IMR-90 (cell line): ENCODE measurements at regions not wholly inside any gene's neighbourhood (a gene's known extent, or its start where the extent isn't known, plus 50 kb on each side); places are given as distances from the start of the nearest gene placed in this dataset.

Experiments used
- ATAC-seq: fragments of 200-7000 bp; cut with Tn5 transposase; 2 replicates; pipeline ENCODE4 v1.9.1; 2020; ENCODE audit warnings: low read depth, mild to moderate bottlenecking, moderate library complexity
- BruUV-seq: library from RNA; stranded (reverse); fragments of 400-500 nt; replicated peaks from 2 replicates; lab custom pipeline; 2021; lab: Mats Ljungman, UMichigan
- CTCF ChIA-PET: fragments of 300-600 bp; formaldehyde crosslinking; extraction: SDS; loops from one replicate; lab custom pipeline; 2021; ENCODE audit warnings: antibody characterized with exemption; lab: Yijun Ruan, JAX
- POLR2A ChIA-PET: fragments of 300-600 bp; sonication (Branson Sonifier 250); formaldehyde crosslinking; loops from one replicate; lab custom pipeline; 2022; ENCODE audit warnings: antibody characterized with exemption; ENCODE audit not compliant: unreplicated experiment; lab: Charles Lee
- DNase-seq: peaks from one replicate; pipeline ENCODE4 v3.0.0; 2013
- H2AFZ ChIP-seq: replicated peaks from 2 replicates; pipeline ENCODE3; 2013; ENCODE audit warnings: low read length, mild to moderate bottlenecking; ENCODE audit not compliant: poor library complexity
- H2AK5ac ChIP-seq: 2 replicates; pipeline ENCODE4 v1.6.1; 2013; ENCODE audit warnings: low read depth, low read length, inconsistent platforms
- H2AK9ac ChIP-seq: replicated peaks from 2 replicates; pipeline ENCODE3; 2013; ENCODE audit warnings: mild to moderate bottlenecking, low read depth, low read length, moderate library complexity; ENCODE audit not compliant: poor library complexity
- H2BK120ac ChIP-seq: 2 replicates; pipeline ENCODE4 v1.6.1; 2013; ENCODE audit warnings: low read depth, low read length, inconsistent platforms
- H2BK15ac ChIP-seq: 3 replicates; pipeline ENCODE4 v1.6.1; 2013; ENCODE audit warnings: low read depth, low read length, inconsistent platforms
- H2BK20ac ChIP-seq: 2 replicates; pipeline ENCODE4 v1.6.1; 2013; ENCODE audit warnings: low read depth, mild to moderate bottlenecking, inconsistent platforms, low read length, moderate library complexity
- H2BK5ac ChIP-seq: 2 replicates; pipeline ENCODE4 v1.6.1; 2013; ENCODE audit warnings: mild to moderate bottlenecking, low read depth, low read length, inconsistent platforms; ENCODE audit not compliant: poor library complexity, severe bottlenecking
- H3K14ac ChIP-seq: replicated peaks from 2 replicates; pipeline ENCODE4 v1.6.1; 2013; ENCODE audit warnings: low read depth, low read length, inconsistent platforms
- H3K18ac ChIP-seq: 2 replicates; pipeline ENCODE4 v1.6.1; 2013; ENCODE audit warnings: low read depth, low read length, control low read depth
- H3K23ac ChIP-seq: 2 replicates; pipeline ENCODE4 v1.6.1; 2013; ENCODE audit warnings: low read depth, low read length, inconsistent platforms
- H3K27ac ChIP-seq: 2 replicates; pipeline ENCODE4 v1.5.1; 2013; ENCODE audit warnings: mild to moderate bottlenecking, control low read depth, low read length; ENCODE audit not compliant: insufficient read depth
- H3K27me3 ChIP-seq: 2 replicates; pipeline ENCODE4 v1.6.1; 2013; ENCODE audit warnings: low read length; ENCODE audit not compliant: control insufficient read depth, insufficient read depth
- H3K36me3 ChIP-seq: 2 replicates; pipeline ENCODE4 v1.6.1; 2013; ENCODE audit warnings: low read length, mixed read lengths; ENCODE audit not compliant: control insufficient read depth, insufficient read depth
- H3K4ac ChIP-seq: 2 replicates; pipeline ENCODE4 v1.6.1; 2013; ENCODE audit warnings: low read depth, low read length, inconsistent platforms
- H3K4me1 ChIP-seq: 2 replicates; pipeline ENCODE4 v1.6.1; 2013; ENCODE audit warnings: low read length, mixed read lengths; ENCODE audit not compliant: control insufficient read depth, insufficient read depth
- H3K4me2 ChIP-seq: 2 replicates; pipeline ENCODE4 v1.6.1; 2013; ENCODE audit warnings: low read depth, mild to moderate bottlenecking, control low read depth, low read length, moderate library complexity
- H3K4me3 ChIP-seq: 2 replicates; pipeline ENCODE4 v1.5.1; 2013; ENCODE audit warnings: low read depth, mild to moderate bottlenecking, control low read depth, low read length, moderate library complexity; ENCODE audit not compliant: insufficient read depth
- H3K56ac ChIP-seq: 2 replicates; pipeline ENCODE4 v1.6.1; 2013; ENCODE audit warnings: low read length, inconsistent platforms; ENCODE audit not compliant: insufficient read depth; ENCODE audit errors: extremely low read depth
- H3K79me1 ChIP-seq, 2 experiments: 2 replicates each; pipeline ENCODE4 v1.6.1; 2013; ENCODE audit warnings: low read length in 2 of 2, inconsistent platforms in 1 of 2, low read depth in 1 of 2
- H3K9ac ChIP-seq: 2 replicates; pipeline ENCODE4 v1.6.1; 2013; ENCODE audit warnings: low read depth, low read length, control low read depth
- H3K9me1 ChIP-seq: 2 replicates; pipeline ENCODE4 v1.6.1; 2013; ENCODE audit warnings: low read length, inconsistent platforms; ENCODE audit not compliant: insufficient read depth
- H3K9me3 ChIP-seq: 2 replicates; pipeline ENCODE4 v1.6.1; 2013; ENCODE audit warnings: low read length; ENCODE audit not compliant: control insufficient read depth, insufficient read depth
- H4K20me1 ChIP-seq: 2 replicates; pipeline ENCODE4 v1.6.1; 2013; ENCODE audit warnings: low read length, inconsistent platforms; ENCODE audit not compliant: insufficient read depth
- H4K5ac ChIP-seq: 2 replicates; pipeline ENCODE4 v1.6.1; 2013; ENCODE audit warnings: mild to moderate bottlenecking, low read depth, low read length, control low read depth
- H4K8ac ChIP-seq, 2 experiments: 2 replicates each; pipeline ENCODE4 v1.6.1; 2013; ENCODE audit warnings: low read depth in 2 of 2, low read length in 2 of 2, control low read depth in 1 of 2, inconsistent platforms in 1 of 2
- H4K91ac ChIP-seq: 2 replicates; pipeline ENCODE4 v1.6.1; 2013; ENCODE audit warnings: low read depth, low read length, inconsistent platforms; ENCODE audit not compliant: insufficient read depth
- BHLHE40 ChIP-seq: fragments of 150-350 bp; IDR thresholded peaks from 2 replicates; pipeline ENCODE4 v1.6.1; 2016; ENCODE audit warnings: mild to moderate bottlenecking, low read depth, low read length
- CHD1 ChIP-seq: IDR thresholded peaks from 2 replicates; pipeline ENCODE4 v1.6.1; 2012; ENCODE audit warnings: low read depth, low read length, improper control_type of control experiment
- CTCF ChIP-seq: conservative IDR thresholded peaks from 2 replicates; pipeline ENCODE4 v1.5.1; 2012; ENCODE audit warnings: mild to moderate bottlenecking, low read depth, low read length, improper control_type of control experiment
- ELK1 ChIP-seq: fragments of 150-350 bp; IDR thresholded peaks from 2 replicates; pipeline ENCODE4 v1.6.1; 2016; ENCODE audit warnings: low read depth, mild to moderate bottlenecking, low read length, moderate library complexity, borderline replicate concordance
- FOS ChIP-seq: fragments of 150-350 bp; IDR thresholded peaks from 2 replicates; pipeline ENCODE4 v1.6.1; 2016; ENCODE audit warnings: low read depth, low read length
- MAFK ChIP-seq: IDR thresholded peaks from 2 replicates; pipeline ENCODE4 v1.6.1; 2012; ENCODE audit warnings: low read depth, low read length, improper control_type of control experiment
- MAZ ChIP-seq: IDR thresholded peaks from 2 replicates; pipeline ENCODE4 v1.6.1; 2012; ENCODE audit warnings: low read depth, mild to moderate bottlenecking, low read length, improper control_type of control experiment, moderate library complexity, borderline replicate concordance
- MXI1 ChIP-seq: IDR thresholded peaks from 2 replicates; pipeline ENCODE4 v1.6.1; 2012; ENCODE audit warnings: low read depth, mild to moderate bottlenecking, low read length, moderate library complexity, borderline replicate concordance
- NFE2L2 ChIP-seq: fragments of 150-350 bp; IDR thresholded peaks from 2 replicates; pipeline ENCODE4 v1.6.1; 2016; ENCODE audit warnings: low read depth, mild to moderate bottlenecking, low read length
- POLR2A ChIP-seq: IDR thresholded peaks from 2 replicates; pipeline ENCODE4 v1.6.1; 2012; ENCODE audit warnings: mild to moderate bottlenecking, low read depth, low read length
- RAD21 ChIP-seq: IDR thresholded peaks from 2 replicates; pipeline ENCODE4 v1.6.1; 2012; ENCODE audit warnings: low read length, improper control_type of control experiment
- RCOR1 ChIP-seq: IDR thresholded peaks from 2 replicates; pipeline ENCODE4 v1.6.1; 2012; ENCODE audit warnings: mild to moderate bottlenecking, low read length, improper control_type of control experiment; ENCODE audit not compliant: insufficient replicate concordance
- RFX5 ChIP-seq: IDR thresholded peaks from 2 replicates; pipeline ENCODE4 v1.8.0; 2012; ENCODE audit warnings: low read depth, mild to moderate bottlenecking, low read length, moderate library complexity
- SMC3 ChIP-seq: fragments of 150-350 bp; IDR thresholded peaks from 2 replicates; pipeline ENCODE4 v1.6.1; 2016; ENCODE audit warnings: low read depth, mild to moderate bottlenecking, antibody characterized with exemption, low read length, moderate library complexity
- USF2 ChIP-seq: fragments of 150-350 bp; IDR thresholded peaks from 2 replicates; pipeline ENCODE4 v1.6.1; 2017; ENCODE audit warnings: mild to moderate bottlenecking, antibody characterized with exemption, low read length, low read depth
- WGBS, 2 experiments: methylation state at CpG; one replicate each; pipeline versions ENCODE4 v1.1.5 to v1.1.7; 2013; ENCODE audit warnings: missing lambda C conversion rate in 2 of 2; ENCODE audit not compliant: insufficient read length in 1 of 2; ENCODE audit errors: extremely low coverage in 2 of 2; 5-methylcytosine and 5-hydroxymethylcytosine counted together
- dilution Hi-C: fragments of 300-500 bp; cut with HindIII; formaldehyde crosslinking; loops from one replicate; pipeline ENCODE4 v1.14.3; 2018; ENCODE audit warnings: low sequenced_read_pairs; ENCODE audit not compliant: unreplicated experiment
- in situ Hi-C: fragments of 300-500 bp; cut with MboI; formaldehyde crosslinking; loops from 3 replicates; pipeline ENCODE4 v1.14.3; 2019; ENCODE audit warnings: low sequenced_read_pairs, inconsistent platforms, mixed read lengths
- intact Hi-C: fragments of 100-400 bp; cut with micrococcal nuclease; formaldehyde crosslinking; loops from 2 replicates; pipeline ENCODE4 v1.10.0; 2022

GRCh38 chr4:175971388-175972179, 94.1 kb upstream of the WDR17 start:
- H3K9ac ChIP-seq = no peak overlapping the region
- WGBS, 2 experiments = 20 to 100% methylated on average over 1 to 3 of the region's 11 CpGs
- DNase-seq (no peak), ATAC-seq (no peak)
- no peaks in the 10 kb centered on the region for H4K20me1 ChIP-seq
- no peaks in the 10 kb centered on the region for H3K36me3 ChIP-seq
- H3K4ac ChIP-seq = no peak overlapping the region
- H3K56ac ChIP-seq = no peak overlapping the region
- H4K91ac ChIP-seq = no peak overlapping the region
- no peak overlapping the region for H2BK15ac ChIP-seq
- in situ Hi-C loops = no loop called here
- no peak overlapping the region for H3K14ac ChIP-seq
- no TSS peak for BruUV-seq
- H3K4me2 ChIP-seq = no peak overlapping the region; the same call in 1 of the 2 replicates
- H3K9me3 ChIP-seq = no peaks in the 10 kb centered on the region
- H2BK120ac ChIP-seq = no peak overlapping the region
- no peaks in the 10 kb centered on the region for H3K27me3 ChIP-seq
- no peak overlapping the region for H2AK9ac ChIP-seq
- intact Hi-C loops = no loop called here
- no peaks in the 10 kb centered on the region for H3K9me1 ChIP-seq
- H3K4me3 ChIP-seq = no peak overlapping the region
- H3K79me1 ChIP-seq = no peaks in the 10 kb centered on the region
- TF ChIP-seq SMC3 = no peak
- no peak for TF ChIP-seq NFE2L2
- TF ChIP-seq MAZ = no peak
- no peak for TF ChIP-seq MXI1
- no peak for TF ChIP-seq RCOR1
- TF ChIP-seq POLR2A = no peak
- TF ChIP-seq RAD21 = no peak
- TF ChIP-seq FOS = no peak
- TF ChIP-seq CHD1 = no peak
- TF ChIP-seq RFX5 = no peak
- TF ChIP-seq BHLHE40 = no peak
- no peak for TF ChIP-seq ELK1
- TF ChIP-seq MAFK = no peak
- TF ChIP-seq USF2 = no peak
- TF ChIP-seq CTCF = no peak
- no peak overlapping the region for H2BK20ac ChIP-seq
- no peak overlapping the region for H2AK5ac ChIP-seq
- no peak overlapping the region for H3K18ac ChIP-seq
- no peak overlapping the region for H4K5ac ChIP-seq
- H2BK5ac ChIP-seq = no peak overlapping the region
- H2AFZ ChIP-seq = no peak overlapping the region
- no peak overlapping the region for H3K23ac ChIP-seq
- no peaks in the 10 kb centered on the region for H3K4me1 ChIP-seq
- no peak overlapping the region for H3K27ac ChIP-seq
- no peak overlapping the region for H4K8ac ChIP-seq
- dilution Hi-C loops = no loop called here
- ChIA-PET CTCF (no interaction called here), POLR2A (no interaction called here)
